IMR-90 (cell line): ENCODE measurements at regions not wholly inside any gene's neighbourhood (a gene's known extent, or its start where the extent isn't known, plus 50 kb on each side); places are given as distances from the start of the nearest gene placed in this dataset.

ENCODE experiments used
- BHLHE40 ChIP-seq: fragments of 150-350 bp; IDR thresholded peaks from 2 replicates; pipeline ENCODE4 v1.6.1; 2016; ENCODE audit warnings: mild to moderate bottlenecking, low read depth, low read length
- MAZ ChIP-seq: IDR thresholded peaks from 2 replicates; pipeline ENCODE4 v1.6.1; 2012; ENCODE audit warnings: low read depth, mild to moderate bottlenecking, low read length, improper control_type of control experiment, moderate library complexity, borderline replicate concordance
- MXI1 ChIP-seq: IDR thresholded peaks from 2 replicates; pipeline ENCODE4 v1.6.1; 2012; ENCODE audit warnings: low read depth, mild to moderate bottlenecking, low read length, moderate library complexity, borderline replicate concordance
- POLR2A ChIP-seq: IDR thresholded peaks from 2 replicates; pipeline ENCODE4 v1.6.1; 2012; ENCODE audit warnings: mild to moderate bottlenecking, low read depth, low read length
- RAD21 ChIP-seq: IDR thresholded peaks from 2 replicates; pipeline ENCODE4 v1.6.1; 2012; ENCODE audit warnings: low read length, improper control_type of control experiment
- SMC3 ChIP-seq: fragments of 150-350 bp; IDR thresholded peaks from 2 replicates; pipeline ENCODE4 v1.6.1; 2016; ENCODE audit warnings: low read depth, mild to moderate bottlenecking, antibody characterized with exemption, low read length, moderate library complexity
- TF ChIP-seq, protein P1 (sequence below): conservative IDR thresholded peaks from 2 replicates; pipeline ENCODE4 v1.5.1; 2012; ENCODE audit warnings: mild to moderate bottlenecking, low read depth, low read length, improper control_type of control experiment

GRCh38 chr7:83248000-83248399 is 85.3 kb upstream of the PCLO start:
- TF ChIP-seq POLR2A = no peak
- TF ChIP-seq, protein P1, sequence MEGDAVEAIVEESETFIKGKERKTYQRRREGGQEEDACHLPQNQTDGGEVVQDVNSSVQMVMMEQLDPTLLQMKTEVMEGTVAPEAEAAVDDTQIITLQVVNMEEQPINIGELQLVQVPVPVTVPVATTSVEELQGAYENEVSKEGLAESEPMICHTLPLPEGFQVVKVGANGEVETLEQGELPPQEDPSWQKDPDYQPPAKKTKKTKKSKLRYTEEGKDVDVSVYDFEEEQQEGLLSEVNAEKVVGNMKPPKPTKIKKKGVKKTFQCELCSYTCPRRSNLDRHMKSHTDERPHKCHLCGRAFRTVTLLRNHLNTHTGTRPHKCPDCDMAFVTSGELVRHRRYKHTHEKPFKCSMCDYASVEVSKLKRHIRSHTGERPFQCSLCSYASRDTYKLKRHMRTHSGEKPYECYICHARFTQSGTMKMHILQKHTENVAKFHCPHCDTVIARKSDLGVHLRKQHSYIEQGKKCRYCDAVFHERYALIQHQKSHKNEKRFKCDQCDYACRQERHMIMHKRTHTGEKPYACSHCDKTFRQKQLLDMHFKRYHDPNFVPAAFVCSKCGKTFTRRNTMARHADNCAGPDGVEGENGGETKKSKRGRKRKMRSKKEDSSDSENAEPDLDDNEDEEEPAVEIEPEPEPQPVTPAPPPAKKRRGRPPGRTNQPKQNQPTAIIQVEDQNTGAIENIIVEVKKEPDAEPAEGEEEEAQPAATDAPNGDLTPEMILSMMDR = no peak
- no peak for TF ChIP-seq SMC3
- no peak for TF ChIP-seq MAZ
- TF ChIP-seq BHLHE40 = no peak
- no peak for TF ChIP-seq MXI1
- TF ChIP-seq RAD21 = no peak
